ENCODE measurements at regions not wholly inside any gene's neighbourhood (a gene's known extent, or its start where the extent isn't known, plus 50 kb on each side); places are given as distances from the start of the nearest gene placed in this dataset.

GRCh38 chr2:18814387-18814786 lies 225.0 kb upstream of the NT5C1B start:
- no peak for DNase-seq

DNA sequence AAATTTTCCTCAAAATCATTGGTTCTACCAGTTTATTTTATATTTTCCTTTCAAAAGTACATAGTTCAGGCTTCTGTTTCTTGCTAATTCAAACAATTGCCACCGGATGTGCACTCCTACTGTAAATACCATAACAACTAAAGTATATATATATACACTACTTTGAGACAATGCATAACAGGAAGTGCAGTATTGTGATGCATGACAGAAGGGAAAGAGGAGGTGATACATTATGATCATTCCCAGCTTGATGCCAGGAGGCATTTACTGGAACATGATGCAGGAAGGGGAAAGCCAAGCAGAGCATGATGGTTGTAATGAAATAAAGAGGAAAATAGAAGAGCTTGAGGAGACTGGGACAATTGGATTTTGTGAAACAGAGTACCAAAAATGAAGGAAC lies 215.2 kb upstream of the NT5C1B start:
- DNase-seq, result no peak

DNA sequence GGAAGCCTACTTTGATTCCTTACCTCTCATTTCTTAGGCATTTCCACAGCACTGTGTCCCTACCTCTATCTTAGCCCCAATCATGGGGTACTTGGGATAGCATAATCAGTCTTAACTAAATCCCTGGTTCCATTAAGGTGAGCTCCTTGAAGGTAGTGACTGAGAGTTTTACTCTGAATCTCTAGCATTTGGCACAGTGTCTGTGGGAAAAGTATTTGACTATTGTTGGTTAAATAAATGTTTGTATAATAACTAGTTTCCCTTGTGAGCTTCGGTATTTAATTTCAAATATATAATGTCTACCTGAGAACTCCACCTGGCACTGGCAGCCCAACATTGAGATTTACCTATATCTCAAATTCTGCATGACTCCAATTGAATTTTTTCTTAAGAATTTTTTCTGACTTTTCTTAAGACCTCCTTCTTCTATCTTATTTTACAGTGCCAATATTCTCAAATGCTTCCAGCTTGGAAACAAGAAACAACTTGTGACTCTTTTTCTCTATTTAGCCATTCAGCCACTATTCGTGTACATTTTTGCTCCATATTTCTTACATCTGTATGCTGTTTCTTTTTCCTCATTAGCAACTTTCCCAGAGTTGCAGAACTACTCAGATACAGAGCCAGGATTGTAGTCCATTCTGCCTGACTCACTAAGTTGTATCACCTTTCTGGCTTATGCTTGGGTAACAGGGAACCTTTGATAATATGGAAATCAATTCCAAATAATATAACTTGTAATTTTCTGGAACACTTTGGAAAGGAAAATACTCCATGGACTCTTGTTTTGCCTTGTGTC lies 214.0 kb upstream of the NT5C1B start:
- DNase-seq, result no peak

GRCh38 chr2:18800240-18800971 lies 211.0 kb upstream of the NT5C1B start:
- no peak for DNase-seq

DNA sequence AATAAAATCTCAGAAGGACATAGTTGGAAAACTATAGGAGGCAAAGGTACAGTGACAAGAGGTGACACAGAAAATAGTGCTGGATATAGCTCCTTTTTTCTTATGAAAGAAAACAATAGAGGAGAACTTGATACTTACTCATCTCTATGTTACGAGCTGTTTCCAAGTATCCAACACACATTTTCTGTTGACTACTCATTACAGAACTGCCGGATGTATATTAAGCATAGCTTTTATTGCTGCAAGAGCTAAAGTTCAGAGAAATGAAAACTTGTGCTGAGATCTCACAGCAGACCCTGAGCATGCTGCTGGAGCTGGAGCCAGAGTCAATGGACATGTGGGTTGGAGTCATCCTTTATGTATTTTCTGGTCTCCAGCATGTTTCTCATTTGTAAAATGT lies 210.0 kb upstream of the NT5C1B start:
- DNase-seq, result no peak

DNA sequence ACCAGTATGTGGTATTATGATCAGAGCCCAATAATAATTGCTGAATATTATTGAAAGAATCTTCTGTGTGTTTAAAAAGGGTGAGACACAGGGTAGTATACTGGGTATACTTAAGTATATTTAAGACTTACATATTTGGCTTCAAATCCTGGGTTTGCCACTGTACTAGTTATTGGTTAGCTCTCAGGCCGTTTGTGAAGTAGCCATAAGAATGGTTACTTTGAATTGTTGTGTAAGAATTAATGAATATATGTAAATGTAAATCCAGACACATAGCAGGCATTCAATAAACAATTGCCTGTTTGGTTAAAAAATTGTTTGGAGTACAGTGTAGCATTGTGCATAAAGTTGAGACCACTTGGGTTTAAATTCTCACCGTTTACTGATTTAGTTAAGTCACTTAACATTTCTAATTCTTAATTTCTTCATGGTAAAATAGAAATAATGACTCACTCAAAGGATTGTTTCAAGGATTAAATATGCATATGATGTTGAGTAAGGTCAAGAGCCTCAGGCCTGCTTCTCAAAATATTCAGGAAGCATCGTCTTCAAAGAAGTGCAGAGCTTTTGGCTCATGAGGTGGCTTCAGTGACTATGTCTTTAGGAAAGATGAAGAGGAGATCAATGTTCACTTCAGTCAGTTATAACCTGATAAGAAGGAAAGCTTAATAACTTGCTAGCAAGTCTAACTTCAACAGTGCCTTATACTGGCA lies 207.9 kb upstream of the NT5C1B start:
- DNase-seq, result no peak

DNA sequence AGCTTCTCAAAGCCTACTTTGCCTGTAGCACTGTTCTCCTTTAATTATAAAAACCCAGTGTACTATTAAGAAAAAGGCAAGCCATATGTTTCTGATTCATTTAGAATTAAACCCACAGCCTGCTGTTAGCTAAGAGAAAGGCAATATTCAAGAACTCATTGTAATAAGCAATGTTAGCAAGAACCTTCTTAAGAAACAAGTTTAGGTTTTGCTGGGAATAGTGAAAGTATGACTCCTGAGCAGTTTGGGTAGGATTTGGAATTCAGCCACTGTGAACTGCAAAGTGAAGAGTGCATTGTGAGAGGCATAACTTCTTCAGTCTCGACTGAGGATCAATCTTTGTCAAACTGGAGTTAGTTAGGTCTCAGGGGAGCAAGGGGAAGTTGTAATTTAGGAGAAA lies 206.5 kb upstream of the NT5C1B start:
- no peak for DNase-seq

- DNase-seq, result no peak
Measured at GRCh38 chr2:18792684-18793083, 203.3 kb upstream of the NT5C1B start.

DNA sequence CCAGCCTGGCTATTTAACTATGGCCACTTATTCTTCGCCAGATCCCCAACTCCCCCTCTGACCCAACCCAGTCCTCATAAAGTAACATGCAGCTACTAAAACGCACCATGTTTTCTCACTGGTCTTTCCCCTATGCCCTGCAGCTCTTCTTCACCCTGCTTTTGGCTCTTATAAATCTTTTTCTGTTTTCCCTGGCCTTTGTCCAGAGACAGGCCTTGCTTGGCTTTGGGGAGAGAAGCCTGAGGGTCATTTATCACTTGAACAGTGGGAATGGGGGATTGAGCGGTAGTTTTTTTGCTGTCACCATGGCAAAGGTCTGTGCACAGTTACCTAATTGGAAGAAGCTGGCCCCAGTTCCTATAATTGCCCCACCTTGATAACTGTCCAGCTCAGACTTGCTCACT lies 202.9 kb upstream of the NT5C1B start:
- DNase-seq, result no peak

GRCh38 chr2:18791172-18791797 lies 201.9 kb upstream of the NT5C1B start:
- no peak for DNase-seq

GRCh38 chr2:18790509-18791171 lies 201.3 kb upstream of the NT5C1B start:
- DNase-seq, result no peak

DNA sequence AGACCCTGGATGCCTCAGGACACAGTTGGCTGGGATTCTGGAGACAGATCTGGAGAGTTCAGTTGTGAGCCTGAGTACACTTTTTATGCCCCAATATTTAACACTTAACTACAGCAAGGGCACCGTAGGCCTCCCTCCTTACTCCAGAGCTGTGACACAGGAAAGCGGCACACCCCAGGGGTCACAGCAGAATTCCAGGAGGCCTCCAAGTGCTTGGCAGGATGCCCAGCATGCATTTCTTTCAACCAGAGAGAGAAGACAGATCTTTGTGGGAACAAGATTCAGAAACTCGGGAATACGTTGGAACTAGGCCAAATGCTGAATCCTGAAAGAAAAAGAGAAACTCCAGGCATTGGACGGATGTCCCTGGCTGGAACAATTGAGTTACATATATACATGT lies 199.2 kb upstream of the NT5C1B start:
- DNase-seq, result no peak

DNA sequence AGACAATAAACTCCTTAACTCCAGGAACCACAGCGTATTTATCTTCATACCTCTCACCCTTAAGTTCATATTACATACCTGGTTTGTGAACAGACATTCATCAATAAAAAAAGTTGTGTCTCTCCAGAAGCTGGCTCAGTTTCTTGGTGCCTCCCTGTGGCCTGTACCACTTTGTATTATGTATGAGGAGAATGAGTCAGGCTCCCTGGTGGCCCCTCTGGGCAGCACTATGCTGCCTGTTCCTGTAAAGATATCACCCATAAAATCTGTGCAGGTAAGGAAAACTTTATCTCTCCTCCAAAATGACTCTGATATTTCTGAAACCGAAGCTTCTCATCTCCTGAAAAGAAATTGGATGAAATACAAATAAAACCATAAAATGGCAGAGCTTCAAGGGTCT lies 198.4 kb upstream of the NT5C1B start:
- no peak for DNase-seq

GRCh38 chr2:18784245-18784644 lies 194.9 kb upstream of the NT5C1B start:
- DNase-seq, result no peak

GRCh38 chr2:18781541-18782280 lies 192.3 kb upstream of the NT5C1B start:
- DNase-seq, result no peak

DNA sequence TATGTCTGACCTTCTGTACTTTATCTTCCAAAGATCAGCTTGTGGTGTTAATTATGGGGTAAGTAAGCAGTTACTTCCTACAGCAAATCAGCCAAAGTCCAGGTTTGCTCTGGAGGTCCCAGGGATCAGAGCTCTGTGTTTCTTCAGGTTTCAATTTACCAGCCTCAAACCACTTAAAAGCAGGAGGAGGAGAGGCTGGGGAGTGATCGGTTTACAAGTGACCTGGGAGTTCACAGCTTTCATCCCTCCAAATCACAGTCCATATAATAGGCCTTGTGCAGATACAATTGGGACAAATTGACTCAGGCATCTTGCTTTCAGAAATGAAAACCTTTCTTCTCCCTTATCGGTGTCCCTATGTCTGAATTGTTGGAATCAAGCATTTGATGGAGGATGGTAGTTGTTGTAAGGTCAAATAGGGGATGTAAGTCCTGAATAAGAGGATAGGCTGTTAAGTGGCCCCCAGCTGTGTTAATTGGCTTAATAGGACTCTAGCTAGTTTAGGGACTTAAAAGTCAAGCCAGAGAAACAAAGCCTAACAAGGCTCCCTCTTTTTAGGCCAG lies 188.0 kb upstream of the NT5C1B start:
- no peak for DNase-seq

GRCh38 chr2:18771212-18771611 lies 181.8 kb upstream of the NT5C1B start:
- no peak for DNase-seq

GRCh38 chr2:18763338-18763737 lies 174.0 kb upstream of the NT5C1B start:
- no peak for DNase-seq

- no peak for DNase-seq
Measured at GRCh38 chr2:18762667-18763066, 173.3 kb upstream of the NT5C1B start.

DNA sequence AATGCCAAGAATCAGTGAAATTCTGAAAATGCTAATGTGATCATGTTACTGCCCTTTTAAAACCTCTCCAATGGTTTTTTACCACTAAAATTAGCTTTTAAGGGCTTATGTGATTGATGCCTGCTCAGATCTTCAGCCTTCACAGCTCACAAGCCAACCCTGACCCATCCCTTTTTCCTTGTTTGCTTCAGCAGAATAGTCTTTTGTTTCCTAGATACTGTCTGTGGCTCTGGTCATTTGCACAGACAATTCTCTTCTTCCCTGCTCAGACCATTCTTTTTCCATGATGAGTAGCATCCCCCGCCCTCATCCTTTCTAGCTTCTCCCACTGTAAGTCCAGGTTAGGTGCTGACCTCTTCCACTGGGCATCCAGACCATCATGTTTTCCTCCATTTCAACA lies 164.9 kb upstream of the NT5C1B start:
- no peak for DNase-seq

GRCh38 chr2:18753722-18754121 lies 164.4 kb upstream of the NT5C1B start:
- no peak for DNase-seq
